Astrocyte (in vitro differentiated cells and primary cell): ENCODE measurements at regions not wholly inside any gene's neighbourhood (a gene's known extent, or its start where the extent isn't known, plus 50 kb on each side); places are given as distances from the start of the nearest gene placed in this dataset.

Experiments used
- EZH2 ChIP-seq: IDR thresholded peaks from 2 replicates; pipeline ENCODE4 v1.6.1; 2012; ENCODE audit warnings: mild to moderate bottlenecking, low read length, inconsistent platforms; ENCODE audit not compliant: insufficient read depth
- TF ChIP-seq, protein P1 (sequence below): IDR thresholded peaks from 2 replicates; pipeline ENCODE4 v1.5.1; 2011; ENCODE audit warnings: low read depth, mild to moderate bottlenecking, inconsistent platforms, low read length, moderate library complexity; ENCODE audit not compliant: insufficient read depth

DNA sequence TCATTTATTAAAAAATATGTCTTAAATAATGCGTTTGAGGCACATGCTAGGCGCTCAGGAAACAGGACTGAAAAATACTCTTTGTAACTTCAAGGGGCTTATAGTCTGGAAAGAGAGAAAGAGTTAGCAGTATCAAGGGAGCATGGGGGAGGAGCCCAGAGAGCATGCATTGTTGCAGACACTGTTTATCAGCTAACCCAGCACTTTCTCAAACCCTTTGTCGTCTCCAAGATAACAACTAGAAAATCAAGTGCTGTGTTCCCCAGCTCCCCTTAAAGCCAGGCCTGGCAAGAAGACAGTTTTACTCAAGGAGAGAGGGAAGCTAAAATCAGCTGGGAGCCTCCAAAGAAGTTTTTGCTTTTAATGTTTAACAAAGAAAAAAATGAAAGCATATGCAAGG is 98.4 kb downstream of the PERP start:
- TF ChIP-seq, protein P1, sequence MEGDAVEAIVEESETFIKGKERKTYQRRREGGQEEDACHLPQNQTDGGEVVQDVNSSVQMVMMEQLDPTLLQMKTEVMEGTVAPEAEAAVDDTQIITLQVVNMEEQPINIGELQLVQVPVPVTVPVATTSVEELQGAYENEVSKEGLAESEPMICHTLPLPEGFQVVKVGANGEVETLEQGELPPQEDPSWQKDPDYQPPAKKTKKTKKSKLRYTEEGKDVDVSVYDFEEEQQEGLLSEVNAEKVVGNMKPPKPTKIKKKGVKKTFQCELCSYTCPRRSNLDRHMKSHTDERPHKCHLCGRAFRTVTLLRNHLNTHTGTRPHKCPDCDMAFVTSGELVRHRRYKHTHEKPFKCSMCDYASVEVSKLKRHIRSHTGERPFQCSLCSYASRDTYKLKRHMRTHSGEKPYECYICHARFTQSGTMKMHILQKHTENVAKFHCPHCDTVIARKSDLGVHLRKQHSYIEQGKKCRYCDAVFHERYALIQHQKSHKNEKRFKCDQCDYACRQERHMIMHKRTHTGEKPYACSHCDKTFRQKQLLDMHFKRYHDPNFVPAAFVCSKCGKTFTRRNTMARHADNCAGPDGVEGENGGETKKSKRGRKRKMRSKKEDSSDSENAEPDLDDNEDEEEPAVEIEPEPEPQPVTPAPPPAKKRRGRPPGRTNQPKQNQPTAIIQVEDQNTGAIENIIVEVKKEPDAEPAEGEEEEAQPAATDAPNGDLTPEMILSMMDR = no peak
- no peak for TF ChIP-seq EZH2
